ENCODE measurements at regions not wholly inside any gene's neighbourhood (a gene's known extent, or its start where the extent isn't known, plus 50 kb on each side); places are given as distances from the start of the nearest gene placed in this dataset.

GRCh38 chr7:15757041-15758000 is 70.8 kb upstream of the MEOX2 start:
- TF ChIP-seq POLR2A (IDR thresholded peaks at IDR 0.05; ENCODE audit: low read depth, low read length) (no peak), RFX5 (IDR thresholded peaks at IDR 0.05; ENCODE audit: low read depth, low read length) (no peak)
- TF ChIP-seq, protein P1, sequence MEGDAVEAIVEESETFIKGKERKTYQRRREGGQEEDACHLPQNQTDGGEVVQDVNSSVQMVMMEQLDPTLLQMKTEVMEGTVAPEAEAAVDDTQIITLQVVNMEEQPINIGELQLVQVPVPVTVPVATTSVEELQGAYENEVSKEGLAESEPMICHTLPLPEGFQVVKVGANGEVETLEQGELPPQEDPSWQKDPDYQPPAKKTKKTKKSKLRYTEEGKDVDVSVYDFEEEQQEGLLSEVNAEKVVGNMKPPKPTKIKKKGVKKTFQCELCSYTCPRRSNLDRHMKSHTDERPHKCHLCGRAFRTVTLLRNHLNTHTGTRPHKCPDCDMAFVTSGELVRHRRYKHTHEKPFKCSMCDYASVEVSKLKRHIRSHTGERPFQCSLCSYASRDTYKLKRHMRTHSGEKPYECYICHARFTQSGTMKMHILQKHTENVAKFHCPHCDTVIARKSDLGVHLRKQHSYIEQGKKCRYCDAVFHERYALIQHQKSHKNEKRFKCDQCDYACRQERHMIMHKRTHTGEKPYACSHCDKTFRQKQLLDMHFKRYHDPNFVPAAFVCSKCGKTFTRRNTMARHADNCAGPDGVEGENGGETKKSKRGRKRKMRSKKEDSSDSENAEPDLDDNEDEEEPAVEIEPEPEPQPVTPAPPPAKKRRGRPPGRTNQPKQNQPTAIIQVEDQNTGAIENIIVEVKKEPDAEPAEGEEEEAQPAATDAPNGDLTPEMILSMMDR (conservative IDR thresholded peaks at IDR 0.05; ENCODE audit: low read depth, low read length) = no peak
